Panc1 (cell line): ENCODE measurements at regions not wholly inside any gene's neighbourhood (a gene's known extent, or its start where the extent isn't known, plus 50 kb on each side); places are given as distances from the start of the nearest gene placed in this dataset.

Experiments used
- ATAC-seq: fragments of 200-7000 bp; cut with Tn5 transposase; 2 replicates; pipeline ENCODE4 v1.9.1; 2020; ENCODE audit warnings: mild to moderate bottlenecking, moderate library complexity
- BruUV-seq: library from RNA; stranded (reverse); fragments of 400-500 nt; replicated peaks from 2 replicates; lab custom pipeline; 2021; lab: Mats Ljungman, UMichigan
- CTCF ChIA-PET: fragments of 300-600 bp; sonication (Branson Sonifier 250); formaldehyde crosslinking; loops from one replicate; lab custom pipeline; 2022; ENCODE audit warnings: antibody characterized with exemption; lab: Charles Lee
- POLR2A ChIA-PET: fragments of 300-600 bp; sonication (Branson Sonifier 250); formaldehyde crosslinking; loops from one replicate; lab custom pipeline; 2022; ENCODE audit warnings: antibody characterized with exemption; lab: Charles Lee
- DNase-seq: peaks from one replicate; pipeline ENCODE4 v3.0.0-alpha.2; 2010; ENCODE audit warnings: low read depth, low spot score
- H3K27ac ChIP-seq: 2 replicates; pipeline ENCODE4 v1.5.1; 2011; ENCODE audit warnings: mild to moderate bottlenecking, low read length, inconsistent platforms
- H3K27me3 ChIP-seq: fragments of 200-500 bp; sonication (Bioruptor generic); 2 replicates; pipeline ENCODE4 v1.6.0; 2014; ENCODE audit warnings: low read length, inconsistent platforms; ENCODE audit not compliant: control insufficient read depth, insufficient read depth
- H3K36me3 ChIP-seq: fragments of 200-500 bp; sonication (Bioruptor generic); 2 replicates; pipeline ENCODE4 v1.5.1; 2014; ENCODE audit warnings: inconsistent platforms, mild to moderate bottlenecking, low read length, moderate library complexity; ENCODE audit not compliant: control insufficient read depth, insufficient read depth
- H3K4me1 ChIP-seq: 2 replicates; pipeline ENCODE4 v1.5.1; 2011; ENCODE audit warnings: inconsistent platforms, mild to moderate bottlenecking, low read length, moderate library complexity; ENCODE audit not compliant: control insufficient read depth, insufficient read depth
- H3K4me3 ChIP-seq, 2 experiments: 2 replicates each; pipeline ENCODE4 v1.5.1; 2011 to 2012; ENCODE audit warnings: low read depth in 2 of 2, low read length in 2 of 2, mild to moderate bottlenecking in 2 of 2, inconsistent platforms in 1 of 2, moderate library complexity in 1 of 2
- H3K9me3 ChIP-seq: fragments of 200-500 bp; sonication (Bioruptor generic); 2 replicates; pipeline ENCODE4 v1.5.1; 2014; ENCODE audit warnings: low read depth, mild to moderate bottlenecking, inconsistent platforms, low read length, moderate library complexity; ENCODE audit not compliant: control insufficient read depth, insufficient read depth
- POLR2AphosphoS5 ChIP-seq: IDR thresholded peaks from 2 replicates; pipeline ENCODE4 v1.6.1; 2012; ENCODE audit warnings: mild to moderate bottlenecking, low read depth, low read length, moderate library complexity
- SIN3A ChIP-seq: IDR thresholded peaks from 2 replicates; pipeline ENCODE4 v1.6.1; 2012; ENCODE audit warnings: low read depth, mild to moderate bottlenecking, low read length, moderate library complexity, borderline replicate concordance; ENCODE audit not compliant: insufficient read depth
- TCF7L2 ChIP-seq: IDR thresholded peaks from 2 replicates; pipeline ENCODE4 v1.6.1; 2011; ENCODE audit warnings: mild to moderate bottlenecking, low read depth, low read length, inconsistent platforms
- in situ Hi-C: cut with HindIII; loops from 2 replicates; pipeline ENCODE4 v1.10.0; 2016; ENCODE audit warnings: low sequenced_read_pairs, low pct_unique_long_range_greater_than_20kb
- intact Hi-C: fragments of 100-400 bp; cut with micrococcal nuclease; formaldehyde crosslinking; loops from one replicate; pipeline ENCODE4 v1.10.0; 2022; ENCODE audit not compliant: unreplicated experiment
- TF ChIP-seq, protein P1 (sequence below): fragments of 450-650 bp; IDR thresholded peaks from 2 replicates; pipeline ENCODE4 v1.5.1; 2017; ENCODE audit warnings: mild to moderate bottlenecking
- TF ChIP-seq, protein P2 (sequence below), 2 experiments: IDR thresholded peaks; 2 replicates each; pipeline ENCODE4 v1.6.1; 2011 to 2012; ENCODE audit warnings: low read depth in 2 of 2, control low read depth in 1 of 2, low read length in 1 of 2, mild to moderate bottlenecking in 1 of 2, moderate library complexity in 1 of 2; ENCODE audit not compliant: insufficient read depth in 1 of 2

DNA sequence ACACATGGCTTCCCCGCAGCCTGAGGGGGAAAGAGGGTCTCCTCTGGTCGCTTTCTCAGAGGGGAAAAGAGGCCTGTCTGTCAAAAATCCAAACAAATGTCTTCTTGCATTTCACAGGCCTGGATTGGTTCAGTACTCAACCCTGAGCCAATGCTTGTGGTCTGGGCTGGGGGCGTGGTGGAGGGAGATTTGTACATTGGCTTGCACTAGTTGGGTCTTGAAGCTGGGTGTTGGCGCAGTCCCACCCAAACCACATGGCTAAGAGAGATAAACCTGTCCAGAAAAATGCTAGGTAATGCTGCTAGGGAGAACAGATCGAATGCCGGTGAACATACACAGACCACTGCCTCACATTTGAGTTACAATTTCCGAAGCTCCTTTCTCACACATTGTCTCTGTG lies 461.6 kb downstream of the MED13L start:
- DNase-seq: no peak
- CTCF ChIA-PET: no interaction called here
- intact Hi-C loops: no loop called here

DNA sequence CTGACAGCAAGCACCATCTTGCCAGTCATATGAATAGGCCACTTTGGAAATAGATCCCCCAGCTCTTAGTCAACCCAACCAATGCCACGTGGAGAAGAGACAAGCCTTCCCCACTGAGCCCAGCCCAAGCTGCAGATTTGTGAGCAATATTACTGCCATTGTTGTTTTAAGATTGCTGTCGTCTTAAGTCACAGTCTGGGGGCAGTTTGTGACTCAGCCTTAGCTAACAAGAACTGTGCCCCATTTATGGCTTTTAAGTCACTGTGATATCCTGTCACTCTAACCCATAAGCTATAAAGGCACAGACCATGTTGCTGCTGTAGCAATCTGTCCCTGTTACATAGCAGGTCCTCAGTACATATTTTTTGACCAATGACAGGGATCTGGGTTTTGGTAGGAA lies 464.2 kb downstream of the MED13L start:
- ChIA-PET POLR2A (no interaction called here), CTCF (no interaction called here)
- Histone ChIP-seq H3K4me3 (no peak overlapping the region), H3K9me3 (no peaks in the 10 kb centered on the region), H3K27me3 (peaks cover 24% of the 10 kb centered on the region), H3K4me1 (no peaks in the 10 kb centered on the region), H3K36me3 (no peaks in the 10 kb centered on the region), H3K27ac (no peak overlapping the region)
- TF ChIP-seq TCF7L2: no peak
- TF ChIP-seq POLR2AphosphoS5: no peak
- TF ChIP-seq, protein P1, sequence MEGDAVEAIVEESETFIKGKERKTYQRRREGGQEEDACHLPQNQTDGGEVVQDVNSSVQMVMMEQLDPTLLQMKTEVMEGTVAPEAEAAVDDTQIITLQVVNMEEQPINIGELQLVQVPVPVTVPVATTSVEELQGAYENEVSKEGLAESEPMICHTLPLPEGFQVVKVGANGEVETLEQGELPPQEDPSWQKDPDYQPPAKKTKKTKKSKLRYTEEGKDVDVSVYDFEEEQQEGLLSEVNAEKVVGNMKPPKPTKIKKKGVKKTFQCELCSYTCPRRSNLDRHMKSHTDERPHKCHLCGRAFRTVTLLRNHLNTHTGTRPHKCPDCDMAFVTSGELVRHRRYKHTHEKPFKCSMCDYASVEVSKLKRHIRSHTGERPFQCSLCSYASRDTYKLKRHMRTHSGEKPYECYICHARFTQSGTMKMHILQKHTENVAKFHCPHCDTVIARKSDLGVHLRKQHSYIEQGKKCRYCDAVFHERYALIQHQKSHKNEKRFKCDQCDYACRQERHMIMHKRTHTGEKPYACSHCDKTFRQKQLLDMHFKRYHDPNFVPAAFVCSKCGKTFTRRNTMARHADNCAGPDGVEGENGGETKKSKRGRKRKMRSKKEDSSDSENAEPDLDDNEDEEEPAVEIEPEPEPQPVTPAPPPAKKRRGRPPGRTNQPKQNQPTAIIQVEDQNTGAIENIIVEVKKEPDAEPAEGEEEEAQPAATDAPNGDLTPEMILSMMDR: no peak
- no peak for TF ChIP-seq SIN3A
- TF ChIP-seq, protein P2, sequence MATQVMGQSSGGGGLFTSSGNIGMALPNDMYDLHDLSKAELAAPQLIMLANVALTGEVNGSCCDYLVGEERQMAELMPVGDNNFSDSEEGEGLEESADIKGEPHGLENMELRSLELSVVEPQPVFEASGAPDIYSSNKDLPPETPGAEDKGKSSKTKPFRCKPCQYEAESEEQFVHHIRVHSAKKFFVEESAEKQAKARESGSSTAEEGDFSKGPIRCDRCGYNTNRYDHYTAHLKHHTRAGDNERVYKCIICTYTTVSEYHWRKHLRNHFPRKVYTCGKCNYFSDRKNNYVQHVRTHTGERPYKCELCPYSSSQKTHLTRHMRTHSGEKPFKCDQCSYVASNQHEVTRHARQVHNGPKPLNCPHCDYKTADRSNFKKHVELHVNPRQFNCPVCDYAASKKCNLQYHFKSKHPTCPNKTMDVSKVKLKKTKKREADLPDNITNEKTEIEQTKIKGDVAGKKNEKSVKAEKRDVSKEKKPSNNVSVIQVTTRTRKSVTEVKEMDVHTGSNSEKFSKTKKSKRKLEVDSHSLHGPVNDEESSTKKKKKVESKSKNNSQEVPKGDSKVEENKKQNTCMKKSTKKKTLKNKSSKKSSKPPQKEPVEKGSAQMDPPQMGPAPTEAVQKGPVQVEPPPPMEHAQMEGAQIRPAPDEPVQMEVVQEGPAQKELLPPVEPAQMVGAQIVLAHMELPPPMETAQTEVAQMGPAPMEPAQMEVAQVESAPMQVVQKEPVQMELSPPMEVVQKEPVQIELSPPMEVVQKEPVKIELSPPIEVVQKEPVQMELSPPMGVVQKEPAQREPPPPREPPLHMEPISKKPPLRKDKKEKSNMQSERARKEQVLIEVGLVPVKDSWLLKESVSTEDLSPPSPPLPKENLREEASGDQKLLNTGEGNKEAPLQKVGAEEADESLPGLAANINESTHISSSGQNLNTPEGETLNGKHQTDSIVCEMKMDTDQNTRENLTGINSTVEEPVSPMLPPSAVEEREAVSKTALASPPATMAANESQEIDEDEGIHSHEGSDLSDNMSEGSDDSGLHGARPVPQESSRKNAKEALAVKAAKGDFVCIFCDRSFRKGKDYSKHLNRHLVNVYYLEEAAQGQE (IDR thresholded peaks at IDR 0.05; ENCODE audit: insufficient read depth in 1 of 2, low read depth in 2 of 2, low read length in 1 of 2): no peak
- in situ Hi-C loops (no loop called here), intact Hi-C loops (no loop called here)
- DNase-seq: no peak
- BruUV-seq: no TSS peak
- ATAC-seq: no peak

More for the DNA sequence above, 461.6 kb downstream of the MED13L start:
- H3K4me1 ChIP-seq: no peaks in the 10 kb centered on the region
- BruUV-seq: no TSS peak
- no peaks in the 10 kb centered on the region for H3K9me3 ChIP-seq
- ATAC-seq: no peak
- peaks cover 18% of the 10 kb centered on the region for H3K27me3 ChIP-seq
- POLR2A ChIA-PET: no interaction called here
- H3K4me3 ChIP-seq: no peak overlapping the region
- no peak overlapping the region for H3K27ac ChIP-seq
- no peaks in the 10 kb centered on the region for H3K36me3 ChIP-seq
- in situ Hi-C loops: no loop called here
- TF ChIP-seq, protein P1: no peak
- TF ChIP-seq POLR2AphosphoS5: no peak
- no peak for TF ChIP-seq TCF7L2
- TF ChIP-seq, protein P2 (IDR thresholded peaks at IDR 0.05; ENCODE audit: insufficient read depth in 1 of 2, low read depth in 2 of 2, low read length in 1 of 2): no peak
- no peak for TF ChIP-seq SIN3A
